PFSK-1 (cell line): ENCODE measurements at regions not wholly inside any gene's neighbourhood (a gene's known extent, or its start where the extent isn't known, plus 50 kb on each side); places are given as distances from the start of the nearest gene placed in this dataset.

Source experiments
- POLR2AphosphoS5 ChIP-seq: IDR thresholded peaks from 2 replicates; pipeline ENCODE4 v1.6.1; 2012; ENCODE audit warnings: low read depth, mild to moderate bottlenecking, control low read depth, low read length, moderate library complexity
- SIN3A ChIP-seq: IDR thresholded peaks from 2 replicates; pipeline ENCODE4 v1.6.1; 2012; ENCODE audit warnings: mild to moderate bottlenecking, low read length, moderate library complexity, borderline replicate concordance; ENCODE audit not compliant: insufficient read depth
- TAF1 ChIP-seq: IDR thresholded peaks from 2 replicates; pipeline ENCODE4 v1.6.1; 2012; ENCODE audit warnings: low read length, control low read depth, borderline replicate concordance; ENCODE audit not compliant: insufficient read depth

- TF ChIP-seq TAF1, result no peak
- no peak for TF ChIP-seq POLR2AphosphoS5
- TF ChIP-seq SIN3A, result no peak
Observed at GRCh38 chr11:82586581-82586980, 147.1 kb downstream of the FAM181B start.
